BE2C (cell line): ENCODE measurements at regions not wholly inside any gene's neighbourhood (a gene's known extent, or its start where the extent isn't known, plus 50 kb on each side); places are given as distances from the start of the nearest gene placed in this dataset.
A peak's percentile ranks its signal among the peaks of the same experiment; 100 is the strongest.

ENCODE experiments used
- DNase-seq: peaks from one replicate; pipeline ENCODE4 v3.0.0-alpha.2; 2020
- H3K27me3 ChIP-seq: fragments of 250-450 bp; sonication (Bioruptor Pico); 2 replicates; pipeline ENCODE4 v1.5.1; 2020; ENCODE audit warnings: mild to moderate bottlenecking
- H3K36me3 ChIP-seq: fragments of 250-450 bp; sonication (Bioruptor Pico); 2 replicates; pipeline ENCODE4 v1.5.1; 2020; ENCODE audit warnings: mild to moderate bottlenecking
- H3K4me1 ChIP-seq: fragments of 250-450 bp; sonication (Bioruptor Pico); 2 replicates; pipeline ENCODE4 v1.5.1; 2020
- H3K4me3 ChIP-seq: 2 replicates; pipeline ENCODE4 v1.5.1; 2011; ENCODE audit warnings: low read depth, low read length
- H3K9me3 ChIP-seq: fragments of 250-450 bp; sonication (Bioruptor Pico); 2 replicates; pipeline ENCODE4 v1.5.1; 2020
- CTCF ChIP-seq: IDR thresholded peaks from 2 replicates; pipeline ENCODE4 v1.5.1; 2012; ENCODE audit warnings: mild to moderate bottlenecking, low read depth, low read length

DNA sequence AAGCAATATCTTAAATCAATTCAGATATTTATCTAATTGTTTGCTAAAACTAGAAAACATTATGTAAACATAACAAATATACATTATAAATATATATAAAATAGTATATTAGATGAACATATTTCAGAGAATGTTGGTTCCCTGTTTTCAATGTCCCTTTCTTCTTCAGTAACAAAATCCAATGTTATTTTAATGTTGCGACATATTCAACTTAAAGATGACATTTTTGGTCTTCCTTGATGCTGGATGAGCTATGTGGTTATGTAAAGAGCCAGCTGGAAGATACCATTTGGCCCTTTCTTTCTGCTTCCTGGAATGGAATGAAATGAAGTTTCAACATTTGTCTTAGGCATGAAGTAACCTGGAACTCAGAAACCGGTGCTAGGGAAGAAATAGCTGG, 668.1 kb upstream of the CDH6 start:
- DNase-seq = no peak
- no peak for TF ChIP-seq CTCF
- no peak overlapping the region for H3K4me3 ChIP-seq
- no peaks in the 10 kb centered on the region for H3K36me3 ChIP-seq
- H3K27me3 ChIP-seq = no peaks in the 10 kb centered on the region
- H3K4me1 ChIP-seq = peaks cover 5% of the 10 kb centered on the region; the same call in 1 of the 2 replicates
- no peaks in the 10 kb centered on the region for H3K9me3 ChIP-seq

DNA sequence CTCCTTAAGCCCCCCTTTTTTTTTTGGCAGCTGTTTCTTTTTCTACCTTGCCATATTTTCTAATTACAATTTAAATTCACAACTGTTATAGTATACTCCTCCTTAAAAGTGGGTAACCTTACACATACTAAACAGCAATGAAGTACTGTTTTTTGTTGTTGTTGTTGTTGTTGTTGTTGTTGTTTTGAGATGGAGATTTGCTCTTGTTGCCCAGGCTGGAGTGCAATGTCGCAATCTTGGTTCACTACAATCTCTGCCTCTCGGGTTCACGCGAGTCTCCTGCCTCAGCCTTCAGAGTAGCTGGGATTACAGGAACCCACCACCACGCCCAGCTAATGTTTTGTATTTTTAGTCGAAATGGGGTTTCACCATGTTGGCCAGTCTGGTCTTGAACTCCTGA, 669.1 kb upstream of the CDH6 start:
- Histone ChIP-seq H3K4me3 (no peak overlapping the region), H3K27me3 (no peaks in the 10 kb centered on the region), H3K4me1 (peaks cover 5% of the 10 kb centered on the region; the same call in 1 of the 2 replicates), H3K9me3 (no peaks in the 10 kb centered on the region), H3K36me3 (no peaks in the 10 kb centered on the region)
- TF ChIP-seq CTCF = no peak
- DNase-seq = no peak

DNA sequence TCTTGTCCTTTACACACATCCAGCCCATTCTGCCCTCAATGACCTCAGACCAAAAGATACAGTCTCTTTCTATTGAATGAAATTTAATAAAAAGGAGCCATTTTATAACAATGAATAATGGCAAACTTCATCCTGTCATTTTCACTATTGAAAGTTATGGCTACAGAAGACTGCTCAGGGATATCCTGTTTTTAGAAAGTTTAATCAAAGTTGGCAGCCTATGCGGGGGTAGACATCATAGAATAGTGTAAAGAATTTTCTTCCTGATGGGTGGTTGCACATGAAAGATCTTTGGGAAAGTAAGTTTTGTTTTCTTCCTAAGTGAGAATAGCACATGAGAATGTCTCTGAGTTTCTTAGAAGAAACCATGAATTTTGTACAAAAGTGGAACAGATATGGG, 670.4 kb upstream of the CDH6 start:
- DNase-seq = peak; percentile 31
- H3K4me3 ChIP-seq = peak overlapping the region; percentile 39
- TF ChIP-seq CTCF = no peak
- no peaks in the 10 kb centered on the region for H3K9me3 ChIP-seq
- no peaks in the 10 kb centered on the region for H3K27me3 ChIP-seq
- no peaks in the 10 kb centered on the region for H3K36me3 ChIP-seq
- peaks cover 5% of the 10 kb centered on the region; the same call in 1 of the 2 replicates for H3K4me1 ChIP-seq

DNA sequence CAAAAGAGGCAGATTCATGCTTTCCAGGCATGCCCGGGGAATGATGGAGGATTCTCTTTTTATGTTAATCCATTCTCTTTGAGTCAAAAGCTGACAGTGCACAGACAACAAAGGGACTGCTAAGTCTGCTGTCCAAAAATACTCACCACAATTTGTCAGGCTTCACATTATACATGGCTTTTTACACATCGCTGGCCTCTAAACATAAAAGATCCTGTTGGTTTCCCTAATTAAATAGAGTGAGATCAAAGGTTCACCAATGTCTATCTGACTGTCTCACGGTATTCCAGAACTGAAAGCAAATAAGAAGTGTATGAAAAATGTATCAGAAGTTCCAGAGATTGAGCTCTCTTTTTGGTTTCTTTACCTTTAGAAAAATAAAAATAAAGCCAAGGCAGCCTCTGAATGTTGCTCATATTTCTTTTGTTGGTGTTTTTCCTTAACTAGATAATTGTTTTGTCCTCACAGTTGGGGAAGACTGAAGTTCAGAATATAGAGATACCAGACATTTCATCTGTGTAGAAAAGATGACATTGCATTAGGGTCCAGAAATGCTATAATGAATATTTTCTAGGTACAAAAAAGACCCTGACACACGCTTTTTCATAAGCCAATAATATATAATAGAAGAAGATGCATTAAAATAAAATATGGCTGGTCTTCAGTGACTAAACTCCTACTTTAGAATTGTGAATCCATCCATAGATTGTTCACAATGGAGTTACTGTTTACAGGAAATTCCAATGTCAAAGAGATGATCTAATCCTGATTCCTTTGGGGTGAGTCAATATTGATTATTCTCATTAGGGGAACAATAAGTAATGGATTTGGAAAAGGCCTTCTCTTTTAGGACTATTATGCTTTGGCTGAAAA, 688.2 kb upstream of the CDH6 start:
- no peaks in the 10 kb centered on the region for H3K27me3 ChIP-seq
- H3K4me1 ChIP-seq = no peaks in the 10 kb centered on the region

DNA sequence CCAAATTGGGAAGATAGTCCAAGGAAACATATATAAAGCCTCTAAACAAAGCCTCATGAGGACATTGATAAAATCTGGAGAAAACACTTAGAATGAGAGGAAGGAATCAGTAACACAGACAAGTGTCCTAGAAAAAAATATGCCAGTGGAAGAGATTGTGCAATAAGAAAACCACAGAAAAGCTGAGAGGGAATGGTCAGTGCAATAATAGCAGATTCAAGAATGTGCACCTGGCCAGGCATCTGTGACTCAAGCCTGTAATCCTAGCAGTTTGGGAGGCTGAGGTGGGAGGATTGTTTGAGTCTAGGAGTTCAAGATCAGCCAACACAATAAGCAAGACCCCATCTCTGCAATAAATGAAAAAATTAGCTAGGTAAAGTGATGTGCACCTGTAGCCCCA, 691.2 kb upstream of the CDH6 start:
- Histone ChIP-seq H3K4me3 (no peak overlapping the region), H3K9me3 (no peaks in the 10 kb centered on the region), H3K36me3 (no peaks in the 10 kb centered on the region), H3K27me3 (no peaks in the 10 kb centered on the region), H3K4me1 (no peaks in the 10 kb centered on the region)
- no peak for TF ChIP-seq CTCF
- no peak for DNase-seq

More for the DNA sequence above, 688.2 kb upstream of the CDH6 start:
- Histone ChIP-seq H3K4me3 (no peak overlapping the region), H3K36me3 (no peaks in the 10 kb centered on the region), H3K9me3 (no peaks in the 10 kb centered on the region)
- no peak for DNase-seq
- TF ChIP-seq CTCF = no peak

GRCh38 chr5:30501065-30501464, 692.4 kb upstream of the CDH6 start:
- DNase-seq = no peak

More at GRCh38 chr5:30501065-30501464, 692.4 kb upstream of the CDH6 start:
- Histone ChIP-seq H3K36me3 (no peaks in the 10 kb centered on the region), H3K9me3 (no peaks in the 10 kb centered on the region), H3K27me3 (no peaks in the 10 kb centered on the region), H3K4me1 (no peaks in the 10 kb centered on the region), H3K4me3 (no peak overlapping the region)
- TF ChIP-seq CTCF = no peak
